SK-N-SH treated with all-trans-retinoic acid at 6 μM for 48 hours (cell line): ENCODE measurements at regions not wholly inside any gene's neighbourhood (a gene's known extent, or its start where the extent isn't known, plus 50 kb on each side); places are given as distances from the start of the nearest gene placed in this dataset.

Experiments
- ATAC-seq: fragments of 200-7000 bp; cut with Tn5 transposase; 3 replicates; pipeline ENCODE4 v1.9.1; 2020; ENCODE audit warnings: mild to moderate bottlenecking, moderate library complexity
- ARNTL ChIP-seq: fragments of 450-650 bp; formaldehyde crosslinking; IDR thresholded peaks from 2 replicates; pipeline ENCODE4 v1.5.0; 2020; ENCODE audit warnings: low read depth, mild to moderate bottlenecking, moderate library complexity, borderline replicate concordance
- BACH2 ChIP-seq: fragments of 250-450 bp; sonication (Bioruptor Pico); IDR thresholded peaks from 2 replicates; pipeline ENCODE4 v1.9.0; 2021; ENCODE audit warnings: mild to moderate bottlenecking, borderline replicate concordance
- CREB5 ChIP-seq: fragments of 250-450 bp; sonication (Bioruptor Pico); IDR thresholded peaks from 2 replicates; pipeline ENCODE4 v1.5.1; 2020; ENCODE audit warnings: low read depth, mild to moderate bottlenecking, moderate library complexity
- CSDC2 ChIP-seq: fragments of 250-450 bp; sonication (Bioruptor Pico); IDR thresholded peaks from 2 replicates; pipeline ENCODE4 v1.5.0; 2020; ENCODE audit warnings: mild to moderate bottlenecking, moderate library complexity
- CSRNP3 ChIP-seq: fragments of 250-450 bp; sonication (Bioruptor Pico); IDR thresholded peaks from 2 replicates; pipeline ENCODE4 v1.5.1; 2021; ENCODE audit warnings: mild to moderate bottlenecking, moderate library complexity
- ESRRG ChIP-seq: fragments of 250-450 bp; sonication (Bioruptor Pico); IDR thresholded peaks from 2 replicates; pipeline ENCODE4 v1.6.1; 2021; ENCODE audit warnings: mild to moderate bottlenecking
- GLIS3 ChIP-seq: fragments of 250-450 bp; sonication (Bioruptor Pico); IDR thresholded peaks from 2 replicates; pipeline ENCODE4 v1.5.0; 2020; ENCODE audit warnings: mild to moderate bottlenecking, moderate library complexity
- ISL1 ChIP-seq: fragments of 250-450 bp; sonication (Bioruptor Pico); IDR thresholded peaks from 2 replicates; pipeline ENCODE4 v2.1.2; 2022; ENCODE audit warnings: mild to moderate bottlenecking, moderate library complexity
- OSR1 ChIP-seq: fragments of 250-450 bp; sonication (Bioruptor Pico); IDR thresholded peaks from 2 replicates; pipeline ENCODE4 v1.8.0; 2022; ENCODE audit warnings: moderate library complexity, mild to moderate bottlenecking, inconsistent platforms
- PATZ1 ChIP-seq: fragments of 250-450 bp; sonication (Bioruptor Pico); IDR thresholded peaks from 2 replicates; pipeline ENCODE4 v1.8.0; 2020; ENCODE audit warnings: mild to moderate bottlenecking, moderate library complexity, borderline replicate concordance
- POU6F1 ChIP-seq: fragments of 250-450 bp; sonication (Bioruptor Pico); IDR thresholded peaks from 2 replicates; pipeline ENCODE4 v1.8.0; 2021; ENCODE audit warnings: low read depth, mild to moderate bottlenecking, moderate library complexity, borderline replicate concordance
- PPARA ChIP-seq: fragments of 250-450 bp; sonication (Bioruptor Pico); IDR thresholded peaks from 2 replicates; pipeline ENCODE4 v1.5.0; 2020; ENCODE audit warnings: mild to moderate bottlenecking, borderline replicate concordance
- RARB ChIP-seq: fragments of 250-450 bp; sonication (Bioruptor Pico); IDR thresholded peaks from 2 replicates; pipeline ENCODE4 v1.8.0; 2021; ENCODE audit warnings: mild to moderate bottlenecking, moderate library complexity
- SNAI2 ChIP-seq: fragments of 250-450 bp; sonication (Bioruptor Pico); IDR thresholded peaks from 2 replicates; pipeline ENCODE4 v1.5.0; 2020; ENCODE audit warnings: mild to moderate bottlenecking, moderate library complexity
- TCF4 ChIP-seq: fragments of 250-450 bp; sonication (Bioruptor Pico); IDR thresholded peaks from 2 replicates; pipeline ENCODE4 v1.8.0; 2021; ENCODE audit warnings: mild to moderate bottlenecking, moderate library complexity, borderline replicate concordance
- TOX ChIP-seq: fragments of 250-450 bp; sonication (Bioruptor Pico); IDR thresholded peaks from 2 replicates; pipeline ENCODE4 v1.8.0; 2021; ENCODE audit warnings: mild to moderate bottlenecking, moderate library complexity, borderline replicate concordance
- ZFP3 ChIP-seq: fragments of 250-450 bp; sonication (Bioruptor Pico); IDR thresholded peaks from 2 replicates; pipeline ENCODE4 v1.5.0; 2020; ENCODE audit warnings: mild to moderate bottlenecking, moderate library complexity
- ZFP30 ChIP-seq: fragments of 450-650 bp; formaldehyde crosslinking; IDR thresholded peaks from 2 replicates; pipeline ENCODE4 v1.5.0; 2022; ENCODE audit warnings: mild to moderate bottlenecking, moderate library complexity
- ZNF565 ChIP-seq: fragments of 450-650 bp; formaldehyde crosslinking; conservative IDR thresholded peaks from 2 replicates; pipeline ENCODE4 v1.5.0; 2020; ENCODE audit warnings: low read depth, mild to moderate bottlenecking, moderate library complexity
- ZNF70 ChIP-seq: fragments of 450-650 bp; formaldehyde crosslinking; IDR thresholded peaks from 2 replicates; pipeline ENCODE4 v1.5.0; 2020; ENCODE audit warnings: mild to moderate bottlenecking, moderate library complexity
- ZNF8 ChIP-seq: fragments of 450-650 bp; formaldehyde crosslinking; IDR thresholded peaks from 2 replicates; pipeline ENCODE4 v1.5.0; 2020; ENCODE audit warnings: mild to moderate bottlenecking, moderate library complexity

GRCh38 chr1:5331101-5331500 lies 661.1 kb downstream of the NPHP4 start:
- no peak for ATAC-seq
- no peak for TF ChIP-seq ZNF565
- no peak for TF ChIP-seq CREB5 (CRISPR knock-in tag)
- no peak for TF ChIP-seq CSDC2
- no peak for TF ChIP-seq ARNTL (CRISPR knock-in tag)
- TF ChIP-seq SNAI2 = no peak
- TF ChIP-seq BACH2 (CRISPR knock-in tag) = no peak
- no peak for TF ChIP-seq ESRRG (CRISPR knock-in tag)
- TF ChIP-seq ZFP30 (CRISPR knock-in tag) = no peak
- TF ChIP-seq OSR1 = no peak
- TF ChIP-seq CSRNP3 (CRISPR knock-in tag) = no peak
- no peak for TF ChIP-seq ZNF8 (CRISPR knock-in tag)
- no peak for TF ChIP-seq RARB (CRISPR knock-in tag)
- TF ChIP-seq ZFP3 (CRISPR knock-in tag) = no peak
- TF ChIP-seq PATZ1 (CRISPR knock-in tag) = no peak
- no peak for TF ChIP-seq ZNF70 (CRISPR knock-in tag)
- TF ChIP-seq TCF4 (CRISPR knock-in tag) = no peak
- no peak for TF ChIP-seq POU6F1 (CRISPR knock-in tag)
- TF ChIP-seq, all 23 proteins: peak for 0

GRCh38 chr1:5329068-5329739 lies 663.0 kb downstream of the NPHP4 start:
- no peak for ATAC-seq
- no peak for TF ChIP-seq ISL1 (CRISPR knock-in tag)
- TF ChIP-seq TOX (CRISPR knock-in tag) = no peak
- no peak for TF ChIP-seq RARB (CRISPR knock-in tag)
- no peak for TF ChIP-seq BACH2 (CRISPR knock-in tag)
- TF ChIP-seq PPARA (CRISPR knock-in tag) = no peak
- TF ChIP-seq ZNF565 = no peak
- TF ChIP-seq SNAI2 = no peak

- no peak for TF ChIP-seq ESRRG (CRISPR knock-in tag)
- TF ChIP-seq GLIS3 (CRISPR knock-in tag) = no peak
- TF ChIP-seq POU6F1 (CRISPR knock-in tag) = no peak
- no peak for TF ChIP-seq ISL1 (CRISPR knock-in tag)
- no peak for ATAC-seq
Measured at GRCh38 chr1:5324883-5325282, 667.3 kb downstream of the NPHP4 start.
